Skeletal muscle satellite cell (primary cell): ENCODE measurements at regions not wholly inside any gene's neighbourhood (a gene's known extent, or its start where the extent isn't known, plus 50 kb on each side); places are given as distances from the start of the nearest gene placed in this dataset.
A peak's percentile ranks its signal among the peaks of the same experiment; 100 is the strongest.

Experiments used
- H3K27me3 ChIP-seq: 2 replicates; pipeline ENCODE4 v1.7.0; 2013; ENCODE audit warnings: low read length; ENCODE audit not compliant: control insufficient read depth, insufficient read depth
- H3K36me3 ChIP-seq: 2 replicates; pipeline ENCODE4 v1.7.0; 2013; ENCODE audit warnings: mild to moderate bottlenecking, control low read depth, low read length; ENCODE audit not compliant: insufficient read depth
- H3K4me1 ChIP-seq: 2 replicates; pipeline ENCODE4 v1.7.0; 2013; ENCODE audit warnings: low read length; ENCODE audit not compliant: control insufficient read depth, insufficient read depth
- H3K4me2 ChIP-seq: 2 replicates; pipeline ENCODE4 v1.7.0; 2013; ENCODE audit warnings: mild to moderate bottlenecking, low read length
- H3K4me3 ChIP-seq: 2 replicates; pipeline ENCODE4 v1.7.0; 2013; ENCODE audit warnings: low read length
- H3K9ac ChIP-seq: 2 replicates; pipeline ENCODE4 v1.7.0; 2013; ENCODE audit warnings: mild to moderate bottlenecking, low read depth, low read length, moderate library complexity
- H3K9me3 ChIP-seq: replicated peaks from 2 replicates; pipeline ENCODE4 v1.7.0; 2013; ENCODE audit warnings: mild to moderate bottlenecking, control low read depth, low read length

DNA sequence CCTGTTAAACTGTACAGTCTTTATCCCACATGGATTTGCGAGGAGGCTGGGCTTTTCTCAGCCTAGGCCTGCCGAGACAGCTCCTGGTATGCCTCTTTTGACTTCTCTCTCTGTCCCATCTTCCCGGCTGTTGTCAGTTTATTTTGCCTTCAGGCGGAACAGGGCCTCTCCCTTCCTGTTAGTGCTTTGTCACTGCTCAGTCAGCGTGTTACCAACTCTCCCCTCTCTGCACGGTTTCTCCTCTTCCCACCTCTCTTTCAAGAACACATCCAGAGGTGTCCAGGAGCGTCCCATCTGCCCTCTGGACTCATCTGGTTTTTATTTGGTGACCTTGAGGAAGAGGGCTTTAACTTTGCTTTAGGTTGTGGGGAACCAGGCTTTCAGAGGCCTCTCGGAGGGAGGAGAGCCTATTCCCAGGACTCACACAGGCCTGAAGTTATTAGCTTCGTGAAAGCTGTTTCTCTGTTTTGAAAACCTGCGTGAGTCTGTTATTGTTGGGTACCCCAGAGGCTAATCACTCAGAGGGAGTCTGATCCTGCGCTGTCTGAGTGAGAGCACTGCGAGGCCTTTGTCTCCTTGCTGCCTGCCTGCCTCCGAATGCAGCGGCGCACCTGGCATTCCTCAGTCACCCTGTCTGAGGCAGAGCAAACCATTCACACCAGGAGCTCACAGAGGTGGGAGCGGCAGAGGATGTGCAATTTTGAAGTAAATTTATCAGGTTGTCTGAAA lies 234.4 kb upstream of the MPDZ start:
- no peak overlapping the region for H3K4me3 ChIP-seq
- peaks cover 6% of the 10 kb centered on the region for H3K4me1 ChIP-seq
- no peaks in the 10 kb centered on the region for H3K9me3 ChIP-seq
- H3K27me3 ChIP-seq: no peaks in the 10 kb centered on the region
- no peaks in the 10 kb centered on the region for H3K36me3 ChIP-seq
- H3K4me2 ChIP-seq: peak overlapping the region; percentile 15
- H3K9ac ChIP-seq: peak overlapping the region; percentile 5

DNA sequence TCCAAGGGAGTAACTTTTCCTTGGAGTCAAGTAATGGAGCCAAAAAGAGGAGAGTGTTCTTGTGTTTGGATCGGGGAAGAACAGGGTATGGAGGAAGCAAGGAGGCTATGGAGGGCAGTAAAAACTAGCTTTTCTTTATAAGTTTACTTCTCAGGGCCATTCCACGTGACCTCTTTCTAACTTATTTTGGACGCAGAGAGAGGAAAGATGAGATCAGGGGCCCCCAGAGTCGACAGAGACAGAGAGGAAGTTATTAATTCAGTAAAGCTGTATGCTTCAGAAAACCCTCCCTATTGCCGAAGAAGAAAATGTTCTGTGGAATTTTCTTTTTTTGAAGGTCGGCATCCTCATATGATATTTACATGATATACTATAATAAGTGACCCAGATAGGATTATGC lies 233.8 kb upstream of the MPDZ start:
- no peaks in the 10 kb centered on the region for H3K9me3 ChIP-seq
- H3K4me1 ChIP-seq: peaks cover 6% of the 10 kb centered on the region
- no peak overlapping the region for H3K9ac ChIP-seq
- H3K36me3 ChIP-seq: no peaks in the 10 kb centered on the region
- H3K4me2 ChIP-seq: peak overlapping the region; percentile 15
- H3K4me3 ChIP-seq: no peak overlapping the region
- H3K27me3 ChIP-seq: no peaks in the 10 kb centered on the region

DNA sequence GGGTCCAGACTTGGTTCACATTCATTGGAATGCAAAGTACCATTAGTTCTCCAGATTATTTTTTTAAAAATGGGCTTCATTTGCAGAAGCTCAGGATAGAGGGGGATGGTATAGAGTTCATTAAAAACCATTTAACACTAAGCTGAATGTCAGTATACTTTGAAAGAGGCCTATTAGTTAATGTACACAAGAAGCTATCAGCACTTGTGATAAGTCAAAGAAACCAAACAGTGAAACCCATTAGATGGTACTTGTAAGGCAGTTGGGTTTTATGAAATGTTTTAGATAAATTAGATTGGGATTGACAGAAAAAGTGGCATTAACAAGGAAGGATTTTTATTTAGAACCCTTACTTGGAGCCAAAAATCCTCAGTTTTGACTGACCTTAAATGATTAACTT lies 229.2 kb upstream of the MPDZ start:
- Histone ChIP-seq H3K4me2 (no peak overlapping the region), H3K4me1 (peaks cover 2% of the 10 kb centered on the region), H3K9ac (no peak overlapping the region), H3K36me3 (no peaks in the 10 kb centered on the region), H3K27me3 (no peaks in the 10 kb centered on the region), H3K4me3 (no peak overlapping the region), H3K9me3 (no peaks in the 10 kb centered on the region)

DNA sequence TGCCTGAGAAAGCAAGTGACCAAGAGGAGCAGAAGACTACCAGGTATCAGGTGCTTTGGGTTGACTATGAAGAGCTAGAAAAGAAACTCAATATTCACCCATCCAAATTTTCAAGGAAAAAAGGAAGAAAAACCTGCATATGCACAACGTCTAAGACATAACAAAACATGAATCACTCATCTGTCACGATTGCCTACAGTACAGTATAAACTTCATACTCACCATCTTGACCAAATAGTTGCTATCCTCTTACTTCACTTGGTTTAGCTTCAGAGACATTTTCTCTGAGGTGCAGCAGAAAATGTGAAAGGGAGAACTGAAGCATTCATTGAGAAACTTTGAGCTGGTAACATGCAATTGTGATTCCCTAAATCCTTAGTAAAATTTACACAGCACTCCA lies 228.6 kb upstream of the MPDZ start:
- Histone ChIP-seq H3K4me3 (no peak overlapping the region), H3K9ac (no peak overlapping the region), H3K36me3 (no peaks in the 10 kb centered on the region), H3K4me1 (no peaks in the 10 kb centered on the region), H3K9me3 (no peaks in the 10 kb centered on the region), H3K4me2 (no peak overlapping the region), H3K27me3 (no peaks in the 10 kb centered on the region)

DNA sequence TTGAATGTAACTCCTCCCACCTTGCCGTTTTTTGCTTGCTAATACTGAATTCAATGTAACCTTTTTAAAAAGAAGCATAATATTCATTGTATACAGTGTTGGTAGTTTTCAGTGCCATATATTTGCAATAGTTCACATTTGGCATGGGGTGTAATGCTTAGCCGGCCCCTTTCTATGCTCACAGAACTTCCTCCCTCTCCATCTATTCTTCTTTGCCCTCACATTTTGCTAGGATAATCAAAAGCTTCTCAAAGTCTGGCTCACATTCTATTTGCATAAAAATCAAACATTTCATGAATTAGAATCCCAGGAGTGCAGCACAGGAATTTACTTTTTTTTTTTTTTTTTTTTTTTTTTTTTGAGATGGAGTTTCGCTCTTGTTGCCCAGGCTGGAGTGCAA lies 226.3 kb upstream of the MPDZ start:
- H3K27me3 ChIP-seq: no peaks in the 10 kb centered on the region
- H3K9ac ChIP-seq: no peak overlapping the region
- H3K4me3 ChIP-seq: no peak overlapping the region
- no peaks in the 10 kb centered on the region for H3K36me3 ChIP-seq
- H3K9me3 ChIP-seq: no peaks in the 10 kb centered on the region
- no peaks in the 10 kb centered on the region for H3K4me1 ChIP-seq
- no peak overlapping the region for H3K4me2 ChIP-seq

DNA sequence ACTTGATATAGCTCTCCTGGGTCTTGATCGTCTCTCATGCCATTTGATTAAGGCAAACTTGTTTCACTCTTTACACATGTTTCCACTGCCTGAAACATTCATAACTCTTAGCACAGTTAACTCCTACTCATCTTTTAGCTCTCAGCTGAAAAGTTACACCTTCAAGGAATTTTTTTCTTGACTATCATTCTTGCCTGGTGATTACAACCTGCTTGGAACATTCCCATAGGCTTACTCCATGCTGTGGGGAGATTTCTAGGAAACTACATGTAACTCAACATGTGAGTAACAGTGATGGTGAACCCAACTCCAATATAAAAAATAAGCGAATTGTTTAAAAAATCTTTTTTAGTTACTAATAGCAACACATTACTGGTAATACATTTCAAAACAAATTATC lies 224.1 kb upstream of the MPDZ start:
- no peak overlapping the region for H3K9ac ChIP-seq
- H3K27me3 ChIP-seq: no peaks in the 10 kb centered on the region
- H3K4me3 ChIP-seq: no peak overlapping the region
- no peaks in the 10 kb centered on the region for H3K36me3 ChIP-seq
- no peaks in the 10 kb centered on the region for H3K4me1 ChIP-seq
- H3K9me3 ChIP-seq: no peaks in the 10 kb centered on the region
- no peak overlapping the region for H3K4me2 ChIP-seq

DNA sequence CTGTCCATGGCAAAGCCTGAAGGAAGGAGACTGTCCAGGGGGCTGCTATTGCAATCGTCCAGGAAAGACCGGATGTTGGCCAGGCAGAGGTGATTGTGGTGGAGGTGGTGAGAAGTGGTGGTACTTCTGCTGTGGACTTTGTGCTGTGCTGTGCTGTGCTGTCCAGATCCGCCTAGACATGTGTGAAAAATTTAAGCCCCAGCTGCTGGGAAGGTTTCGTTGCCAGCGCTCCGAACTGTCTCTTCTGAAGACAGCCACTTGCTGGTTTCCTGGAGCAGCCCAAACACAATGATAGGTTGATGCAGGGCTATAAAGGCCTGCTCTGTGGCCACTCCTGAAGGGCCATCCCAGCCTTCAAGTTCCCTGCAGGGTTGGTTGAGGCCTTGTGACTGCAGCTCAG lies 223.0 kb upstream of the MPDZ start:
- Histone ChIP-seq H3K4me3 (no peak overlapping the region), H3K4me1 (no peaks in the 10 kb centered on the region), H3K27me3 (no peaks in the 10 kb centered on the region), H3K9me3 (no peaks in the 10 kb centered on the region), H3K9ac (no peak overlapping the region), H3K4me2 (no peak overlapping the region), H3K36me3 (no peaks in the 10 kb centered on the region)

DNA sequence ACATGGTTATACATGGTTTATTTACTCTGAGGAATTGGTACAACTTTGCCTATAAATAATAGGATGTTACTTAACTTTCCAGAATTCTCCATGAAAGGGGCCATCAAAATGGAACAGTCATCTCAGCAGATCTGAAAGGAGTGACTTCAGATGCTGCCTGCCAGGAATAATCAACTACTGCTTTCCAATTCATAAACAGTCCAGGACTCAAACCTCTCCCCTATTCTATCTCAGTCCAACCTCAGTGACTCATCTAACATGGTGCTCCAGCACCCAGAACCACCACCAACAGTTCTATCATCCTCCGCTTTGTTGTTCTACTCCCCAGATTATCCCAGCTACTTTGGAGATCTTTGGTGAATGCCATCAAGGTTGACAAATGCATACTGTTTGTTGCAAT lies 221.5 kb upstream of the MPDZ start:
- Histone ChIP-seq H3K9ac (no peak overlapping the region), H3K36me3 (no peaks in the 10 kb centered on the region), H3K4me2 (no peak overlapping the region), H3K27me3 (peaks cover 5% of the 10 kb centered on the region), H3K9me3 (no peaks in the 10 kb centered on the region), H3K4me1 (no peaks in the 10 kb centered on the region), H3K4me3 (no peak overlapping the region)

DNA sequence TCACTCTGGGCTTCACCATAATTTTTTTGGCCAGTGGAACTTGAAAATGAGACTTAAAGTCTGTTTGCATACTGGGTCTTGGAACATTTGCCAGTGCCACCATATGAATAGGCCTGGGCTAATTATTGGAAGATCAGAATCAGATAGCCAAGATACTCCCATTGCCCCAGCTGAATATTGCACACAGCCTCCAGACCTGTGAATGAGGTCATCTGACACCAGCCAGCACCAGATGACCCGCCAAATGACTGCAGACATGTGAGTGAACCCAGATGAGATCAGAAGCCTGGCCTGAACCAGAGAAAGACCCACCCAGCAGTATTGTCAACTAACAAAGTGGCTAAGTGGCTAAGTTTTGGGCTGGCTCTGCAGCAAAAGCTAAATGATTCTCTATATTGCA lies 220.5 kb upstream of the MPDZ start:
- H3K4me3 ChIP-seq: no peak overlapping the region
- no peak overlapping the region for H3K9ac ChIP-seq
- H3K27me3 ChIP-seq: peaks cover 5% of the 10 kb centered on the region
- H3K9me3 ChIP-seq: no peaks in the 10 kb centered on the region
- H3K4me1 ChIP-seq: no peaks in the 10 kb centered on the region
- no peaks in the 10 kb centered on the region for H3K36me3 ChIP-seq
- no peak overlapping the region for H3K4me2 ChIP-seq

DNA sequence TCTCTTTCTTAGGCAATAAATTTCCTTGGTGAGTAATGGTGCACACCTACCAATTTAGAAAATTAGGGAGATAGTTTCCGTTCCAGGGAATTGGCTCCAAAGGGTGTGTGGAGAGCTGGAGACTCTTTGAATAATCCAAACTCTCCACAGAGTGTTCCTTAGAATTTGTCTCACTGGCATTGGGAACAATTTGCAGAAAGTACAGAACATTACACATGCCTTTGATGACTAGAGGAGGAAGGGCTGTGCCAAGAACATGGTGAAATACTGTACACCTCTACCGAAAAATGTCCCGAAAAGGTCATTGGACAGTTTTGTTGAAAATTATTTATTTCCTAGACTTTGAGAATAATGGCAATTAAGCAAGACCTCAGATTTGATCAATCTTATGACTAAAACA lies 214.2 kb upstream of the MPDZ start:
- Histone ChIP-seq H3K4me1 (no peaks in the 10 kb centered on the region), H3K27me3 (peaks cover 23% of the 10 kb centered on the region), H3K4me3 (no peak overlapping the region), H3K9me3 (no peaks in the 10 kb centered on the region), H3K4me2 (no peak overlapping the region), H3K36me3 (no peaks in the 10 kb centered on the region), H3K9ac (no peak overlapping the region)

DNA sequence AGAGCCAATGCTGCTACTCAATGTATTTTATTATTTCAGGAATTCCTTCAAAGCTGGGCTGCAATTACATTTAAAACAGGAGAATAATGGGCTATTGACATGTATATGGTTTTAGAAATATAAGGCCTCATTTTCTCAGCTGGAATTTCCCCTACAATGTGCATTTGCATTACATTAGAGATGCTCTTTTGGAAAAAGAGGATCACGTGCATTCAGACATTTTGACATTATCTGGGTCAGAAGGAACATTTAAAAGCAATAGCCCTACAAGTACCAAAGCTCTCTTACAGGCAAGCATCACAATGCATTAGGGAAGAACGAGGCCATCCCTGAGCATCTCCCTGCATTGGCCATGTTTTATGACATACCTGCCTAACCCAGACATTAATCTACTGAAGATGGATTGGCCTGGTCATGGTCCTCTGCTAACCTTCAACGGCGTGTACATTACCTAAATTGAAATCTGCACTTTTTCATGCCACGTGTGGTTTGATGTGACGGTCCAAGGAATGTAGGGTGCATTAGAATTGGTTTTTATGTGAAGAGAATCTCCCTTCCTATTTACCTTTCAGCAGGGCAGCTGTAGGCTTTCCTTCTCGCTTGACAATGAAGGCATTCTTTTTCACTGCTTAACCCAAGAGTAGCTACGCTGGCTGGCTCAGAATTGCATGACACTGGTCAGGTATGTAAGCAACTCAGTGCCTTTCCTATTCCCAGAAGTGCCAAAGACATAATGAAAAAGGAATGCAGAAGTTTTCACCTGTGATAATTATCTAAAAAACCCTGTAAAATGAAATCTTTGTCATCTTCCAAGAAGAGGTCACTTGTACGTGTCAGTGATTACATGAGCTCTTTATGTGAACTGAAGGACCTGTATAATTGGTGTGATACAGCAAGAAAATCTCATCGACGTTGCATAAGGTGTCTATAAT lies 212.3 kb upstream of the MPDZ start:
- H3K4me1 ChIP-seq: no peaks in the 10 kb centered on the region
- no peak overlapping the region for H3K4me2 ChIP-seq
- H3K4me3 ChIP-seq: no peak overlapping the region
- H3K9ac ChIP-seq: no peak overlapping the region
- peaks cover 20% of the 10 kb centered on the region for H3K27me3 ChIP-seq
- H3K36me3 ChIP-seq: no peaks in the 10 kb centered on the region
- no peaks in the 10 kb centered on the region for H3K9me3 ChIP-seq

DNA sequence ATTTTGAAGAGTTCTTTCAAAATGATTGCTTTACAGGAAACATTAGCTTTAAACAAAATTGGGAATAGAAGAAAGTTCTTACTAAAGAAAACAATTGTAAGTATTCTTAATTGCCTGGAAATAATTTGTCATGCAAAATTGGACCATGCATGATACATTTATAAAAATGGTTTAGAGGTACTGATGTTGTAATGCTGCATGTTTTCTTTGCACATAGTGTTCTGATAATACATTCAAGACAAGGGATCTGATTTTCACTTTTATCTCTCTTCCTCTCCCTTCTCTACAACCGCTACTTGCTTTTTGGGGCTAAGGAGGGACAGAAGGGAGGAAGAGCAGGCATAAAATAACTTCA lies 211.6 kb upstream of the MPDZ start:
- H3K9me3 ChIP-seq: no peaks in the 10 kb centered on the region

More for the DNA sequence above, 211.6 kb upstream of the MPDZ start:
- Histone ChIP-seq H3K27me3 (peaks cover 18% of the 10 kb centered on the region), H3K4me3 (no peak overlapping the region), H3K4me1 (no peaks in the 10 kb centered on the region), H3K9ac (no peak overlapping the region), H3K36me3 (no peaks in the 10 kb centered on the region), H3K4me2 (no peak overlapping the region)
